ENCODE measurements at regions not wholly inside any gene's neighbourhood (a gene's known extent, or its start where the extent isn't known, plus 50 kb on each side); places are given as distances from the start of the nearest gene placed in this dataset.

- TF ChIP-seq, protein P1, sequence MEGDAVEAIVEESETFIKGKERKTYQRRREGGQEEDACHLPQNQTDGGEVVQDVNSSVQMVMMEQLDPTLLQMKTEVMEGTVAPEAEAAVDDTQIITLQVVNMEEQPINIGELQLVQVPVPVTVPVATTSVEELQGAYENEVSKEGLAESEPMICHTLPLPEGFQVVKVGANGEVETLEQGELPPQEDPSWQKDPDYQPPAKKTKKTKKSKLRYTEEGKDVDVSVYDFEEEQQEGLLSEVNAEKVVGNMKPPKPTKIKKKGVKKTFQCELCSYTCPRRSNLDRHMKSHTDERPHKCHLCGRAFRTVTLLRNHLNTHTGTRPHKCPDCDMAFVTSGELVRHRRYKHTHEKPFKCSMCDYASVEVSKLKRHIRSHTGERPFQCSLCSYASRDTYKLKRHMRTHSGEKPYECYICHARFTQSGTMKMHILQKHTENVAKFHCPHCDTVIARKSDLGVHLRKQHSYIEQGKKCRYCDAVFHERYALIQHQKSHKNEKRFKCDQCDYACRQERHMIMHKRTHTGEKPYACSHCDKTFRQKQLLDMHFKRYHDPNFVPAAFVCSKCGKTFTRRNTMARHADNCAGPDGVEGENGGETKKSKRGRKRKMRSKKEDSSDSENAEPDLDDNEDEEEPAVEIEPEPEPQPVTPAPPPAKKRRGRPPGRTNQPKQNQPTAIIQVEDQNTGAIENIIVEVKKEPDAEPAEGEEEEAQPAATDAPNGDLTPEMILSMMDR (conservative IDR thresholded peaks at IDR 0.05): no peak
- TF ChIP-seq ZFX (IDR thresholded peaks at IDR 0.05): no peak
These were observed 53.1 kb upstream of the ATP5MC3 start for GRCh38 chr2:175234650-175235049.

Data from C4-2B (cell line).